DOHH2 (cell line): ENCODE measurements at regions not wholly inside any gene's neighbourhood (a gene's known extent, or its start where the extent isn't known, plus 50 kb on each side); places are given as distances from the start of the nearest gene placed in this dataset.

ENCODE experiments used
- H3F3A ChIP-seq: fragments of 200-600 bp; sonication (generic), shearing (Covaris generic); 2 replicates; pipeline ENCODE4 v1.6.0; 2016; ENCODE audit warnings: antibody characterized with exemption, mild to moderate bottlenecking; ENCODE audit not compliant: control insufficient read depth, insufficient read depth
- H3K27ac ChIP-seq: fragments of 200-600 bp; sonication (generic); 2 replicates; pipeline ENCODE4 v1.5.1; 2014; ENCODE audit warnings: low read depth, mild to moderate bottlenecking, low read length, moderate library complexity
- H3K27me3 ChIP-seq: fragments of 200-600 bp; sonication (generic); 2 replicates; pipeline ENCODE4 v1.6.1; 2014; ENCODE audit warnings: mild to moderate bottlenecking, low read length, mixed read lengths; ENCODE audit not compliant: control insufficient read depth
- H3K36me3 ChIP-seq: fragments of 200-600 bp; sonication (generic); 2 replicates; pipeline ENCODE4 v1.6.1; 2014; ENCODE audit warnings: mild to moderate bottlenecking, low read length, moderate library complexity, mixed read lengths; ENCODE audit not compliant: control insufficient read depth
- H3K4me1 ChIP-seq: fragments of 200-600 bp; sonication (generic); 2 replicates; pipeline ENCODE4 v1.6.1; 2014; ENCODE audit warnings: mild to moderate bottlenecking, low read length, mixed read lengths; ENCODE audit not compliant: control insufficient read depth
- H3K4me2 ChIP-seq: fragments of 200-600 bp; sonication (generic); 2 replicates; pipeline ENCODE4 v1.6.0; 2014; ENCODE audit warnings: mild to moderate bottlenecking, low read length, moderate library complexity
- H3K4me3 ChIP-seq: fragments of 200-600 bp; sonication (generic); 2 replicates; pipeline ENCODE4 v1.5.1; 2014; ENCODE audit warnings: mild to moderate bottlenecking, low read length, mixed read lengths
- H3K79me2 ChIP-seq: fragments of 200-600 bp; sonication (generic); 2 replicates; pipeline ENCODE4 v1.6.1; 2014; ENCODE audit warnings: mild to moderate bottlenecking, low read length, mixed read lengths; ENCODE audit not compliant: control insufficient read depth
- H3K9me2 ChIP-seq: fragments of 200-600 bp; sonication (generic); replicated peaks from 2 replicates; pipeline ENCODE4 v1.6.1; 2014; ENCODE audit warnings: mild to moderate bottlenecking, low read length, mixed read lengths; ENCODE audit not compliant: control insufficient read depth
- H3K9me3 ChIP-seq: fragments of 200-600 bp; sonication (generic); 2 replicates; pipeline ENCODE4 v1.6.1; 2014; ENCODE audit warnings: antibody characterized with exemption, low read length, mixed read lengths; ENCODE audit not compliant: control insufficient read depth, insufficient read depth
- H4K20me1 ChIP-seq: fragments of 200-600 bp; sonication (generic); 2 replicates; pipeline ENCODE4 v1.6.0; 2014; ENCODE audit warnings: low read depth, mild to moderate bottlenecking, antibody characterized with exemption, low read length, moderate library complexity; ENCODE audit not compliant: control insufficient read depth, insufficient read depth
- EZH2phosphoT487 ChIP-seq: fragments of 200-600 bp; sonication (generic); IDR thresholded peaks from 2 replicates; pipeline ENCODE4 v1.6.1; 2017; ENCODE audit warnings: borderline replicate concordance, mild to moderate bottlenecking, antibody characterized with exemption, low read length, moderate library complexity, mixed read lengths
- TF ChIP-seq, protein P1 (sequence below): fragments of 200-600 bp; sonication (generic); IDR thresholded peaks from one replicate; pipeline ENCODE4 v1.5.1; 2014; ENCODE audit warnings: antibody characterized with exemption, mild to moderate bottlenecking, low read depth, low read length; ENCODE audit not compliant: poor library complexity, severe bottlenecking

DNA sequence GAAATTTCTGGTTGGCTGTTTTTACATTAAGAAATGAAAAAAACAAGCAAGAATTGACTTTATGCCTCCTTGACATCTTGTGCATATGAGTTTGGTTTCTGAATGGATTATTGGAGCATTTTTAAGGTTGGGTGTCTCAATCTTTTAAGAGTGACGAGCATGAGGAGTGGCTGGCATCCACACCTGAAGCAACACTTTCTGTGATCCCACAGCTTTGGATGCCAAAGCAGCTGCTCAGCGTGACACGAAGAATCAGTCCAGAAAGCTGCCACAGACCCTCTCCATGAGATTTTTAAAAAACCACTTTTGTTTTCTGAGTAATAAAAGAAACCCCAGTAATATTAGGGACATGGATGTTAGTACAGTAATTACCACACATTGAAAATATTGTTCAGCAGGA is 154.5 kb downstream of the KLF13 start:
- no peaks in the 10 kb centered on the region for H4K20me1 ChIP-seq
- no peaks in the 10 kb centered on the region for H3K9me2 ChIP-seq
- H3K4me2 ChIP-seq, result no peak overlapping the region
- H3F3A ChIP-seq, result peaks cover 4% of the 10 kb centered on the region; the same call in 1 of the 2 replicates
- H3K36me3 ChIP-seq, result no peaks in the 10 kb centered on the region
- H3K27ac ChIP-seq, result no peak overlapping the region
- TF ChIP-seq EZH2phosphoT487, result no peak
- TF ChIP-seq, protein P1, sequence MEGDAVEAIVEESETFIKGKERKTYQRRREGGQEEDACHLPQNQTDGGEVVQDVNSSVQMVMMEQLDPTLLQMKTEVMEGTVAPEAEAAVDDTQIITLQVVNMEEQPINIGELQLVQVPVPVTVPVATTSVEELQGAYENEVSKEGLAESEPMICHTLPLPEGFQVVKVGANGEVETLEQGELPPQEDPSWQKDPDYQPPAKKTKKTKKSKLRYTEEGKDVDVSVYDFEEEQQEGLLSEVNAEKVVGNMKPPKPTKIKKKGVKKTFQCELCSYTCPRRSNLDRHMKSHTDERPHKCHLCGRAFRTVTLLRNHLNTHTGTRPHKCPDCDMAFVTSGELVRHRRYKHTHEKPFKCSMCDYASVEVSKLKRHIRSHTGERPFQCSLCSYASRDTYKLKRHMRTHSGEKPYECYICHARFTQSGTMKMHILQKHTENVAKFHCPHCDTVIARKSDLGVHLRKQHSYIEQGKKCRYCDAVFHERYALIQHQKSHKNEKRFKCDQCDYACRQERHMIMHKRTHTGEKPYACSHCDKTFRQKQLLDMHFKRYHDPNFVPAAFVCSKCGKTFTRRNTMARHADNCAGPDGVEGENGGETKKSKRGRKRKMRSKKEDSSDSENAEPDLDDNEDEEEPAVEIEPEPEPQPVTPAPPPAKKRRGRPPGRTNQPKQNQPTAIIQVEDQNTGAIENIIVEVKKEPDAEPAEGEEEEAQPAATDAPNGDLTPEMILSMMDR, result no peak
- H3K4me3 ChIP-seq, result no peak overlapping the region
- H3K4me1 ChIP-seq, result 0 out of 2 replicates have a peak, but pooled peaks cover 2% of the 10 kb centered on the region
- peaks cover 23% of the 10 kb centered on the region for H3K27me3 ChIP-seq
- no peaks in the 10 kb centered on the region for H3K9me3 ChIP-seq
- no peaks in the 10 kb centered on the region for H3K79me2 ChIP-seq

DNA sequence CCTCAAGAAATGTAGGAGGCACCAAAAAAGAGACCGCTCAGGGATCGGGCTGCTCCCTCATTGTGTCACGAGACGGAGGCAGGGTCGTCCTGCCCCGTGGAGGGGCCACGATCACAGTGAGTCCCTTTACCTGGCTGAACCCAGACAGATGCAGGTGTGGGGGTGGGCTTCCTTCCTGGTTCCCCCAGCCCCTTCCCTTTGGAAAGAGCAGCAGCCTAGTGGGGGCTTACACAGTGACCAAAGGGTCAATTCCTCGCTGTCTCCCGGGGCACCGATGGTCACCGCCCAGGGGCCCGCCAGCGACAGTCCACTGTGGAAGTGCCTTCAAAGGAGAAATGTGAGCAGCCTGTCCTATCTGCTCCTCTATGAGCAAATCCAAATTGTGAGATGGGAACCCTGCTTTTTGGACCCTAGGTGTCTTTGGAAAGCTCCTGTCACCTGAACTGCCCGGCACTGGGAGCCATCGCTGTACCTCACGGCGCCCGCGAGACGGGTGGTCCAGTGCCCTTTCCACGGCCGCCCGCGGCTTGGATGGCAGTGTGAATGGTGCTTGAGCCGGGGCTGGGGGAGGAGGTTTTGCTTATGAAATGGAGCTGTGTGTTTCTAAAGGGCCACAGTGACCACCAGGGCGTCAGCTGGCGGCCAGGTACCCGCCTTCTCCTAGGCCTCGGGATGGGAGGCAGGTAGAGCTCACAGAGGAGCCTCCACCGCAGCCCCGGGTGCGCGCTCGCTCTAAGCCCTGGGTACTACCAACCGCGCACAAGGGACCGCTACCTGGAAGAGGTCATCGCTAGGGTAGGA is 155.7 kb downstream of the KLF13 start:
- TF ChIP-seq EZH2phosphoT487, result 0 out of 2 replicates have a peak, but pooled peaks have one; percentile 5
- TF ChIP-seq, protein P1, result no peak
- no peak overlapping the region for H3K4me2 ChIP-seq

DNA sequence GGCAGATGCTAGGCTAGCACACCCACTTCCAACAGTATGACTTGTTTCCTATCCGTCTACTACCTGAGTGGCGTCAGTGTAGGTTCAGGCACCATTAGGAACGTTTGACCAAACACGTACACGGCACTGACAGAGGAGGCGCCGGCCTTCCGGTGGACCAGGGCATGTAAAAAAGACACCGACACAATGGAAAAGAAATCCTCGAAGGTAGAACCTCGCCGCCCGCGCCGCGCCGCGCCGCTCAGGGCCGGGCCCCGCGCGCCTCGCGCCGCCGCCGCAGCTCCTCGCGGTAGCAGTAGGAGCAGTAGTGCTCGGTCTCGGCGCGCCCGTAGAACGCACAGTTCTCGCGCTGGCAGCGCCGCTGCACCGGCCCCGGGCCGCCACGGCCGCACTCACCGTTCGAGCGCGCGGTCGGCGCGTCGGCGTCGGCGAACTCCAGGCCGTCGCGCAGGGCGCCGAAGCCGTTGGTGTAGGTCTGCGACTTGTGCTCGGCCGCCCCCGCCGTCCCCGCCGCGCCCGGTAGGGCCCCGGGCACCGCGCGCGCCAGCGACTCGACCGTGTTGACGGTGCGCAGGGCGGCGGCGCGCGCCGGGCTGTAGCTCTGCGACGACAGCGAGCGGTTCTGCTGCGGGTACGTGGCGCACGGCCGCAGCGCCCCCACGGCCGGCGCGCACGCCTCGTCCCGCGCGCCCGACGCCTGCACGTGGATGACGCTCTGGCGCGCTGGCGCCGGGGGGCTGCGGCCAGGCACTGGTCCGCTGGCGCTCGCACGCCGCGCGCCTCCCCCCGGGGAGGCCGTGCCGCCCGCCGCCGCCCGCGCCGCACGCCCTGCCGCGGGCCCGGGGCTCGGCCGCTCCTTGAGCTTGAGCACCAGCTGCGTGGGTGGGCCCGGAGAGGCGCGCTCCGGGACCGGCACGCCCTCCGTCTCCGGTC is 156.7 kb downstream of the KLF13 start:
- Histone ChIP-seq H3K9me3 (no peaks in the 10 kb centered on the region), H4K20me1 (no peaks in the 10 kb centered on the region), H3K36me3 (no peaks in the 10 kb centered on the region), H3K4me1 (peaks cover 9% of the 10 kb centered on the region), H3K4me2 (no peak overlapping the region), H3K4me3 (no peak overlapping the region), H3K27ac (no peak overlapping the region), H3K27me3 (peaks cover 23% of the 10 kb centered on the region), H3K79me2 (no peaks in the 10 kb centered on the region), H3F3A (peaks cover 4% of the 10 kb centered on the region; the same call in 1 of the 2 replicates), H3K9me2 (no peaks in the 10 kb centered on the region)
- TF ChIP-seq, protein P1, result no peak
- 0 out of 2 replicates have a peak, but pooled peaks have one; percentile 7 for TF ChIP-seq EZH2phosphoT487

More for the DNA sequence above, 155.7 kb downstream of the KLF13 start:
- Histone ChIP-seq H3K36me3 (no peaks in the 10 kb centered on the region), H3F3A (peaks cover 4% of the 10 kb centered on the region; the same call in 1 of the 2 replicates), H3K27me3 (peaks cover 23% of the 10 kb centered on the region), H3K4me1 (0 out of 2 replicates have a peak, but pooled peaks cover 2% of the 10 kb centered on the region), H3K9me3 (no peaks in the 10 kb centered on the region), H3K79me2 (no peaks in the 10 kb centered on the region), H3K27ac (no peak overlapping the region), H3K4me3 (no peak overlapping the region), H3K9me2 (no peaks in the 10 kb centered on the region), H4K20me1 (no peaks in the 10 kb centered on the region)
